WTC11 (cell line): ENCODE measurements at regions not wholly inside any gene's neighbourhood (a gene's known extent, or its start where the extent isn't known, plus 50 kb on each side); places are given as distances from the start of the nearest gene placed in this dataset.

Source experiments
- ATF1 ChIP-seq: sonication (generic); formaldehyde crosslinking; IDR thresholded peaks from 2 replicates; pipeline ENCODE4 v1.8.1; 2023; ENCODE audit warnings: mild to moderate bottlenecking, moderate library complexity, missing genetic modification reagents
- ATF2 ChIP-seq: sonication (generic); formaldehyde crosslinking; IDR thresholded peaks from 2 replicates; pipeline ENCODE4 v1.8.1; 2022; ENCODE audit warnings: low read depth, missing genetic modification reagents, borderline replicate concordance
- FOXJ3 ChIP-seq: sonication (generic); formaldehyde crosslinking; IDR thresholded peaks from 2 replicates; pipeline ENCODE4 v1.9.0; 2021; ENCODE audit warnings: missing genetic modification reagents, mild to moderate bottlenecking, borderline replicate concordance
- FOXK1 ChIP-seq: sonication (generic); formaldehyde crosslinking; IDR thresholded peaks from 2 replicates; pipeline ENCODE4 v1.8.0; 2022; ENCODE audit warnings: mild to moderate bottlenecking, moderate library complexity, missing genetic modification reagents
- FOXP4 ChIP-seq: sonication (generic); formaldehyde crosslinking; IDR thresholded peaks from 2 replicates; pipeline ENCODE4 v1.8.0; 2022; ENCODE audit warnings: mild to moderate bottlenecking, missing genetic modification reagents
- NFYB ChIP-seq: sonication (generic); formaldehyde crosslinking; conservative IDR thresholded peaks from 2 replicates; pipeline ENCODE4 v1.8.0; 2022; ENCODE audit warnings: low read depth, missing genetic modification reagents
- NR3C1 ChIP-seq: sonication (generic); formaldehyde crosslinking; conservative IDR thresholded peaks from 2 replicates; pipeline ENCODE4 v1.8.1; 2023; ENCODE audit warnings: low read depth, mild to moderate bottlenecking, missing genetic modification reagents
- SP1 ChIP-seq: sonication (generic); formaldehyde crosslinking; conservative IDR thresholded peaks from 2 replicates; pipeline ENCODE4 v1.8.1; 2022; ENCODE audit warnings: missing genetic modification reagents
- TF ChIP-seq, protein P1 (sequence below): fragments of 200-600 bp; IDR thresholded peaks from 2 replicates; pipeline ENCODE4 v1.8.0; 2022; ENCODE audit warnings: antibody characterized with exemption
- TF ChIP-seq, protein P2 (sequence below): sonication (generic); formaldehyde crosslinking; IDR thresholded peaks from 2 replicates; pipeline ENCODE4 v1.8.0; 2023; ENCODE audit warnings: missing genetic modification reagents, mild to moderate bottlenecking, borderline replicate concordance
- TF ChIP-seq, protein P3 (sequence below): sonication (generic); formaldehyde crosslinking; IDR thresholded peaks from 2 replicates; pipeline ENCODE4 v1.8.1; 2023; ENCODE audit warnings: mild to moderate bottlenecking, missing genetic modification reagents, moderate library complexity
- TF ChIP-seq, protein P4 (sequence below): sonication (generic); formaldehyde crosslinking; IDR thresholded peaks from 2 replicates; pipeline ENCODE4 v1.8.0; 2023; ENCODE audit warnings: missing genetic modification reagents
- TF ChIP-seq, protein P5 (sequence below): sonication (generic); formaldehyde crosslinking; IDR thresholded peaks from 2 replicates; pipeline ENCODE4 v1.8.0; 2022; ENCODE audit warnings: mild to moderate bottlenecking, missing genetic modification reagents

DNA sequence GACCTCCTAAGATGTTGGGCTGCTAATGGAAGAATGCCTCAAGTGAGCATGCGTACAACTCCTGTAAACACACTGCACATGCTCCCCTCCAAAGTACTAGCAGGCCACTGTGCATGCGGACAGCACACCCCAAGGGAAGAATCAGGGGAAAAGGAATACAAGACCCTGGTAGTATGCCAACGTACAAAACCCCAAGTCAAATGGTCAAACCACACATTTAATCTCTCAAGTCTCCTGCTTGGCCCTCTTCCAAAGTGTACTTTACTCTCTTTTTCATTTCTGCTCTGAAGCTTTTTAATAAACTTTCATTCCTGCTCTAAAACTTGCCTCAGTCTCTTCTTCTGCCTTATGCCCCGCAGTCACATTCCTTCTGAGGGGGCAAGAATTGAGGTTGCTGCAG lies 466.4 kb downstream of the DMRTA1 start:
- TF ChIP-seq, protein P1, sequence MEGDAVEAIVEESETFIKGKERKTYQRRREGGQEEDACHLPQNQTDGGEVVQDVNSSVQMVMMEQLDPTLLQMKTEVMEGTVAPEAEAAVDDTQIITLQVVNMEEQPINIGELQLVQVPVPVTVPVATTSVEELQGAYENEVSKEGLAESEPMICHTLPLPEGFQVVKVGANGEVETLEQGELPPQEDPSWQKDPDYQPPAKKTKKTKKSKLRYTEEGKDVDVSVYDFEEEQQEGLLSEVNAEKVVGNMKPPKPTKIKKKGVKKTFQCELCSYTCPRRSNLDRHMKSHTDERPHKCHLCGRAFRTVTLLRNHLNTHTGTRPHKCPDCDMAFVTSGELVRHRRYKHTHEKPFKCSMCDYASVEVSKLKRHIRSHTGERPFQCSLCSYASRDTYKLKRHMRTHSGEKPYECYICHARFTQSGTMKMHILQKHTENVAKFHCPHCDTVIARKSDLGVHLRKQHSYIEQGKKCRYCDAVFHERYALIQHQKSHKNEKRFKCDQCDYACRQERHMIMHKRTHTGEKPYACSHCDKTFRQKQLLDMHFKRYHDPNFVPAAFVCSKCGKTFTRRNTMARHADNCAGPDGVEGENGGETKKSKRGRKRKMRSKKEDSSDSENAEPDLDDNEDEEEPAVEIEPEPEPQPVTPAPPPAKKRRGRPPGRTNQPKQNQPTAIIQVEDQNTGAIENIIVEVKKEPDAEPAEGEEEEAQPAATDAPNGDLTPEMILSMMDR, result no peak
- TF ChIP-seq ATF1 (no peak), FOXP4 (no peak), SP1 (CRISPR knock-in tag) (no peak), NFYB (no peak), FOXJ3 (CRISPR knock-in tag) (no peak), ATF2 (CRISPR knock-in tag) (no peak), NR3C1 (CRISPR knock-in tag) (no peak), FOXK1 (CRISPR knock-in tag) (no peak)
- TF ChIP-seq, protein P2, sequence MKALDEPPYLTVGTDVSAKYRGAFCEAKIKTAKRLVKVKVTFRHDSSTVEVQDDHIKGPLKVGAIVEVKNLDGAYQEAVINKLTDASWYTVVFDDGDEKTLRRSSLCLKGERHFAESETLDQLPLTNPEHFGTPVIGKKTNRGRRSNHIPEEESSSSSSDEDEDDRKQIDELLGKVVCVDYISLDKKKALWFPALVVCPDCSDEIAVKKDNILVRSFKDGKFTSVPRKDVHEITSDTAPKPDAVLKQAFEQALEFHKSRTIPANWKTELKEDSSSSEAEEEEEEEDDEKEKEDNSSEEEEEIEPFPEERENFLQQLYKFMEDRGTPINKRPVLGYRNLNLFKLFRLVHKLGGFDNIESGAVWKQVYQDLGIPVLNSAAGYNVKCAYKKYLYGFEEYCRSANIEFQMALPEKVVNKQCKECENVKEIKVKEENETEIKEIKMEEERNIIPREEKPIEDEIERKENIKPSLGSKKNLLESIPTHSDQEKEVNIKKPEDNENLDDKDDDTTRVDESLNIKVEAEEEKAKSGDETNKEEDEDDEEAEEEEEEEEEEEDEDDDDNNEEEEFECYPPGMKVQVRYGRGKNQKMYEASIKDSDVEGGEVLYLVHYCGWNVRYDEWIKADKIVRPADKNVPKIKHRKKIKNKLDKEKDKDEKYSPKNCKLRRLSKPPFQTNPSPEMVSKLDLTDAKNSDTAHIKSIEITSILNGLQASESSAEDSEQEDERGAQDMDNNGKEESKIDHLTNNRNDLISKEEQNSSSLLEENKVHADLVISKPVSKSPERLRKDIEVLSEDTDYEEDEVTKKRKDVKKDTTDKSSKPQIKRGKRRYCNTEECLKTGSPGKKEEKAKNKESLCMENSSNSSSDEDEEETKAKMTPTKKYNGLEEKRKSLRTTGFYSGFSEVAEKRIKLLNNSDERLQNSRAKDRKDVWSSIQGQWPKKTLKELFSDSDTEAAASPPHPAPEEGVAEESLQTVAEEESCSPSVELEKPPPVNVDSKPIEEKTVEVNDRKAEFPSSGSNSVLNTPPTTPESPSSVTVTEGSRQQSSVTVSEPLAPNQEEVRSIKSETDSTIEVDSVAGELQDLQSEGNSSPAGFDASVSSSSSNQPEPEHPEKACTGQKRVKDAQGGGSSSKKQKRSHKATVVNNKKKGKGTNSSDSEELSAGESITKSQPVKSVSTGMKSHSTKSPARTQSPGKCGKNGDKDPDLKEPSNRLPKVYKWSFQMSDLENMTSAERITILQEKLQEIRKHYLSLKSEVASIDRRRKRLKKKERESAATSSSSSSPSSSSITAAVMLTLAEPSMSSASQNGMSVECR (CRISPR knock-in tag), result no peak
- TF ChIP-seq, protein P3, sequence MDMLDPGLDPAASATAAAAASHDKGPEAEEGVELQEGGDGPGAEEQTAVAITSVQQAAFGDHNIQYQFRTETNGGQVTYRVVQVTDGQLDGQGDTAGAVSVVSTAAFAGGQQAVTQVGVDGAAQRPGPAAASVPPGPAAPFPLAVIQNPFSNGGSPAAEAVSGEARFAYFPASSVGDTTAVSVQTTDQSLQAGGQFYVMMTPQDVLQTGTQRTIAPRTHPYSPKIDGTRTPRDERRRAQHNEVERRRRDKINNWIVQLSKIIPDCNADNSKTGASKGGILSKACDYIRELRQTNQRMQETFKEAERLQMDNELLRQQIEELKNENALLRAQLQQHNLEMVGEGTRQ (CRISPR knock-in tag), result no peak
- TF ChIP-seq, protein P4, sequence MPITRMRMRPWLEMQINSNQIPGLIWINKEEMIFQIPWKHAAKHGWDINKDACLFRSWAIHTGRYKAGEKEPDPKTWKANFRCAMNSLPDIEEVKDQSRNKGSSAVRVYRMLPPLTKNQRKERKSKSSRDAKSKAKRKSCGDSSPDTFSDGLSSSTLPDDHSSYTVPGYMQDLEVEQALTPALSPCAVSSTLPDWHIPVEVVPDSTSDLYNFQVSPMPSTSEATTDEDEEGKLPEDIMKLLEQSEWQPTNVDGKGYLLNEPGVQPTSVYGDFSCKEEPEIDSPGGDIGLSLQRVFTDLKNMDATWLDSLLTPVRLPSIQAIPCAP (CRISPR knock-in tag), result no peak
- TF ChIP-seq, protein P5, sequence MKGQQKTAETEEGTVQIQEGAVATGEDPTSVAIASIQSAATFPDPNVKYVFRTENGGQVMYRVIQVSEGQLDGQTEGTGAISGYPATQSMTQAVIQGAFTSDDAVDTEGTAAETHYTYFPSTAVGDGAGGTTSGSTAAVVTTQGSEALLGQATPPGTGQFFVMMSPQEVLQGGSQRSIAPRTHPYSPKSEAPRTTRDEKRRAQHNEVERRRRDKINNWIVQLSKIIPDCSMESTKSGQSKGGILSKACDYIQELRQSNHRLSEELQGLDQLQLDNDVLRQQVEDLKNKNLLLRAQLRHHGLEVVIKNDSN (CRISPR knock-in tag), result no peak
